Midbrain (tissue), 1 donor: ENCODE measurements at regions not wholly inside any gene's neighbourhood (a gene's known extent, or its start where the extent isn't known, plus 50 kb on each side); places are given as distances from the start of the nearest gene placed in this dataset.

Experiments used
- DNase-seq: peaks from one replicate; lab custom pipeline; 2025; lab: John Stamatoyannopoulos, UW

GRCh38 chr3:40701016-40701588 is 176.3 kb downstream of the ZNF621 start:
- no peak for DNase-seq

DNA sequence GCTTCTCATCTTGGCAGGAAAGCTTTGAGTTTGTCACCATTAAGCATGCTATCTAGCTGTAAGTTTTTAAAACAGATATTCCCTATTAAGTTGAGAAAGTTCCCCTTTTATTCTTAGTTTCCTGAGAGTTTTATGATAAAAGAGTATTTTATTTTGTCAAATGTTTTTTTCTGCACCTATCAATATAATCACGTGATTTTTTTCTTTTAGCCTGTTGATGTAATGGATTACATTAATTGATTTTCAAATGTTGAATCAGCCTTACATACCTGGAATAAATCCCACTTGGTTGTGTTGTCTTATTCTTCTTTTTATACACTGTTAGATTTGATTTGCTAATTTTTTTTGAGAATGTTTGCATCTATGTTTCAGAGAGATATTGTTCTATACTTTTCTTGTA is 179.5 kb downstream of the ZNF621 start:
- DNase-seq, result no peak

GRCh38 chr3:40705663-40706062 is 180.9 kb downstream of the ZNF621 start:
- DNase-seq, result no peak

GRCh38 chr3:40713306-40713705 is 188.5 kb downstream of the ZNF621 start:
- DNase-seq, result no peak

GRCh38 chr3:40713795-40714194 is 189.0 kb downstream of the ZNF621 start:
- no peak for DNase-seq

DNA sequence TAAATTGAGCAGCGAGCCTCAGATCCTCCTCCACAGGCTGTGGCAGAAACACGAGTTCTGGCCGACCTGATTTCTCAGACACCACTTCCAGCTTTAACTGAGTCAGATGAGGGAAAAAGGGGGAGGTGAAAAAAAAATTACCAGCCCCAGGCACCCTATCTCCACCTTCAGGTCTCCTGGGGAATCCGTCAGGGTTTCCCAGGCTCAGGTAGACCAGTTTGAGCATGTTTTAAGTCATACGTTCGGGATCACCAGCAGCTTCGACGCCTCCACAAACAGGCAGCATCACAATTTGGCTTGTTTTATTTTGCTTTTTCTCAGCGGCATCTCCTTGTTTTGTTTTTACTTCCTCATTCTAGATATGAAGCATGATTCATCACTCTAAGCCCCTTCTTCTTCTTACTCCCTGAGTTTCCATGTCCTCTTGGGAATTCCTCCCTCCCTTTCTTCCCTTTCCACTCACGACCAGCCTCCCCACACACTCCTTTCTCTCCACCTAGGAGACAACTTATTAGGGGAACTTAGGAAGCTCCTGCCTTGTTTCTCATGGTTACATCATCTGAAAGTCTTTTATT is 190.1 kb downstream of the ZNF621 start:
- DNase-seq, result no peak

- DNase-seq, result no peak
These were observed 190.8 kb downstream of the ZNF621 start for GRCh38 chr3:40715551-40715950.

DNA sequence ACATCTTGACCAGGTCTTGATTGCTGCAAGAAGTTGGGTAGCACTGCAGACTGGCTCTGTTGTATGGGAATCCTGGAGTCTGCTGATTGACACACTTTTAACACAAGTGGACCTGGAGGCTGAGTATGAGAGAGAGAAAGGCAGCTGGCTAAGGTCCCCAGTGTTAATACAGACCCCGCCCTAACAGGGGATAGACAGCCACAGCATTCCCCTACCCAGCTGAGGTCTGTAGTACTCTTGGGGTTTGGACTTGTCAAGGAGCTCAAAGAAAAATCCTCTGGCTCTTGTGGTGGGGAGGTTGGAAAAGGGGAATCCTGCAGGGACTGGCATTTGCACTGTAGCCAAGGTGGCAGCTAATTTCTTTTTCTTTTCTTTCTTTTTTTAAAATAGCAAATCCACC is 192.7 kb downstream of the ZNF621 start:
- no peak for DNase-seq

DNA sequence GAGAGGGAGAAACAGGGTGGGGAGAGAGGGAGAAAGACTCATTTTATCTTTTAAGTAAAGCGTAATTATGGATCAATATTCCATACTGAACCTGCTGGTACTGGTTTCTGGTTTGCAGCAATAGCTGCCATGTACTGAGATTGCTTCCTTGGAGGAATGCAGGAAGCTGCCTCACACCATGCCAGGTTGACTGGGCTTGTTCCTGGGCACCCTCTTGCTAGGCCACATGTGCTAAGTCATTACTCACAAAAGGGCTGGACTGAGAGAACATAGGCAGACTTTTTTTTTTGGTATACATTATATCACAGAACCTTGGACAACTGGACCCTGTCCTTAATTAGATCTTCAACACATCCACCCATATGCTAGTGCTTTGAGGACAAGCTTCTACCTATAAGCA is 193.4 kb downstream of the ZNF621 start:
- DNase-seq, result no peak

DNA sequence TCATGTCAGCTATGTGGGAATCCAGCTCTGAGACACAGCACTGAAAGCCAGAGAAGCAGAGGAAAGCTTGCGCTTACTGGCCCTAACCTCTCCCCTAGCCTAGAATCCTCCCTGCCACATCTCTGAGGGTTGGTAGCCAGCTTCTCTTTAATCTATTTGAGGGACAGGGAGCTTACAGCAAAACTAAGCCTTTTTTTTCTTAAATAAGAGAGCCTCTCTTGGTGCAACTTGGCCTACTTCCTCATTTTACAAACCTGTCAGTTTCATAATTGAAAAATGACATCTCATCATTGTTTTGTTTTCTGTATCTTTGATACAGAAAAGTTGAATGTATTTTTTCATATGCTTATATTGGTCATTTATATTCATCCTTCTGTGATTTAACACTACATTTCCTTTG is 193.9 kb downstream of the ZNF621 start:
- no peak for DNase-seq

- DNase-seq, result no peak
These were observed 195.0 kb downstream of the ZNF621 start for GRCh38 chr3:40719660-40720287.

- DNase-seq, result no peak
These were observed 195.6 kb downstream of the ZNF621 start for GRCh38 chr3:40720341-40720740.

DNA sequence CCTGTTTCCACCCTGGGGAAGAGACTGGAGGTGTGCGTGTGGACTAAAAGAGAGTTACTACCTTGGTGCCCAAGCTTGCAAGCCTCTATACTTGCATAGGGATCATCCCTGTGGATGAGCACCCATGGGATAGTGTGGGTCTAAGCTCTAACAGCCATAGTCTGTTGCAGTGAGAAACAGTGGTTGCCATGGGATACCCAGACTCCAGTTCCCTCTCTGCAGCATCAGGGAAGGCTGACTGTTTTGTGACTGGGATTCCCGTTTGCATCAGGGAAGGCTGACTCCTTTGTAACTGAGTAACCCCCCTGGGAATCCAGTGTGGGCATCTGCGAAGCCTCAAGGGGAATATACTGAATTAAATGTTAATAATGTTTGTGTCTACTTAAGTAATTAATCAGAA is 196.1 kb downstream of the ZNF621 start:
- no peak for DNase-seq

DNA sequence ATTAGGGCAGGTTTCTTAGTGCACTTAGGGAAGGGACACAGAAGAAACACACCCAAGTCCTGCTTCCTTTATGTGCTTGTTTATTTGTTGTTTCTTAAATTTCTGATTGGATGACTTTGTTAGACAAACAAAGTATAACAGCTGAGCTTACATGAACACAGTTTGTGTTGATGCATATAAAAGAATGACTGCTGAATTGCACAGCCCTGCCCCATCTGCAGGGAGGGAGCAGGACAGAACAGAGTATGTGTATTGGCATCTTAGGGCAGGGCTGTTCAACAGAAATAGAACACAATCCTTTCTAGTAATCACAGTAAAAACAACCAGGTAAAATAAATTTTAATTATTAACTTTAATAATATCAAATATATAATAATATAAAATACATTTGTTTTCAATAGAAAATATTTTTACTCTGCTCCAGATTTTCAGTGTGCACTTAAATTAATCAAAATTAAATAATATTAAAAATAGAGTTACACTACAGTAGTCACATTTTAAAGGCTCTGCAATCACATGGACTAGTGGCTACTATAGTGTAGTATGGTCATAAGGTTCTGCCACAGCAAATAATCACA is 198.4 kb downstream of the ZNF621 start:
- DNase-seq, result no peak

DNA sequence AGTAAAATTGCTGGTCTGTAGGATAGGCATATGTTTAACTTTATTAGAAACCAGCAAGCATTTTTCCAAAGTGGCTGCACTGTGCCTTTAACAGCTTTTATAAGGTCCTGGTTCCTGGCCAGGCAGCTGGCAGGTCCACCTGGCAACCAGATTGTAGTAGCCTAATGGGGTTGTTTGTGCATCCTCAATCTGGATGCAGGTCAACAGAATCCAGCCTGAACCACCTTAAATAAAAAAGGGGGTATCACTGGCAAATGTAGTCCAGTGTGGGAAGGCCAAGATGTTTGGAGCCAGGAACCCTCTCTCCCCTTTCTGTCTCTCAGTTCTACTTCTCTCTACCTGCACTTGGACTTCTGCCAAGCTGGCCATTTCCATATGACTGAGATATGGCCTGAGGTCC is 200.3 kb downstream of the ZNF621 start:
- no peak for DNase-seq

GRCh38 chr3:40731445-40731844 is 206.7 kb downstream of the ZNF621 start:
- DNase-seq, result no peak

- DNase-seq, result no peak
These were observed 212.2 kb downstream of the ZNF621 start for GRCh38 chr3:40736943-40737342.

GRCh38 chr3:40737343-40737742 is 212.6 kb downstream of the ZNF621 start:
- no peak for DNase-seq

DNA sequence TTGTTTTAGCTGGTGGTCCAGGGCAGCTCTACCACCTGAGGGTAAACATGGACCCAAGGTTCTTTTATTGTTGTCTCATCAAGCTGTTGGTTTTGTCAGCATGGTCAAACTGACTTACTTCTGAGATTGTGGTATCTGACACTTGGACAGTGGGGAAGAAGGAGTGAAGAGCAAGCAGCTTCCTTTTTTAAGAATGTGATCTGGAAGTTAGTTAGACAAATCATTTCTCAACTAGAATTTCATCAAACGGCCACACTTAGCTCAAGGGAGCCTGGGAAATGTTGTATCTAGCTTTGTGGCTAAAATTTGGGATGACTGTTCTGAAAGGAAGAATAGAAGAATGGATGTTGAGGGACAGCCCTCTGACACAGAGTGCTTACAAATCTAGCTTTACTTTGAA is 215.2 kb downstream of the ZNF621 start:
- no peak for DNase-seq

GRCh38 chr3:40741729-40742128 is 217.0 kb downstream of the ZNF621 start:
- DNase-seq, result peak; percentile 19

DNA sequence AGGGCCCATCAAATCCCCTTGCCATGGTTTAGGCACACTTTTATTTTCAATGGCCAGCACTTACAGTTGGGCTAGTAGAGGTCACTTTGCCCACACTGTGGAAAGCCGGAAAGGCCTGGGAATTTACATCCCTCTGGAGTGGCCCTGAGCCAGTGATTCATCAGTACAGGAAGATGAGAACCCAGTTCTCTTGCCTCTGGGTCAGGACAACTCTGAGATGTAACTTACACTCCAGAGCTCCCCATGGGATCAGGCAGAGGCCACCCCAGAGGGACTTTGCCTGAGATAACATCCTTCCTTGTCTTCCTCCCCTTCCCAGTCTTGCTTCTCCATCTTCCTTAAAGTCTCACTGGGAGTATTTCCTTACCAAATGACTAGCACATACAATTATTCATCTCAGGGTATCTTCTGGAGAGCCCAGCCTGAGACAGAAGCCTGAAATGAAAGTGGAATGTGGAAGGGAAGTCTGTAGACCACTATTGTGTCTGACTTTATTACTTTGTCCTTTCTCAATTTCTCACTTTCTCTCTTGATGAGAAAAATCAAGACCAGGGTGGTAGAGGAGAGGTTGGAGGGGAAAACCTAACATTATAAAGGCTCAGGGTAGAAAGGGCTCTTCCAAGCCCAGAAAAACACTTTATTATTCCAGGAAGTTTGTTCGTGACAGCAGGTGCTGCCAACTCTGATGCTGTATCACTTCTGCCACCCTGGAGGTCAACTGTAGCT is 220.8 kb downstream of the ZNF621 start:
- no peak for DNase-seq

DNA sequence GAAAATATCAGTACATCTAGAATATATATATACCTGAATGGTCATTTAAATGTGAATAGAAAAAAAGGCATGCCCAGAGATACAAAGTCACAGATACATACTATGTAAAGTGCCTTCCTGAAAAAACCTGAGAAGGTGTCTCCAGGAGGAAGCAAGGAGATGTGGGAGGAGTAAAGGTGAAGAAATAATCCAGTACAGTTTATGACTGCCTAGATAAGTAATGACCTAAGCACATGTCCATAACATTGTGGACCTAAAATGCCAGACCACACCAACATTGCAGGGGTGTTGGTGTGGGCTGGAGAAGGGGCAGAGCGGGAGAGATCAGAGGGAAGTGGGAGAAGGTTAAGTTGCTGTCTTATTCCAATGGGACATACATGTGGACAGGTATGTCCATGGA is 226.9 kb downstream of the ZNF621 start:
- DNase-seq, result no peak

GRCh38 chr3:40752492-40752891 is 227.7 kb downstream of the ZNF621 start:
- DNase-seq, result no peak
